ENCODE measurements at regions not wholly inside any gene's neighbourhood (a gene's known extent, or its start where the extent isn't known, plus 50 kb on each side); places are given as distances from the start of the nearest gene placed in this dataset.

GRCh38 chr2:224181534-224182155, 142.6 kb upstream of the SERPINE2 start:
- 59 to 62% methylated on average over 6 of the region's 6 CpGs for WGBS, 2 donors
- no peak for DNase-seq (ENCODE audit: low spot score in 2 of 2)
- no peak overlapping the region for H3K4me3 ChIP-seq (ENCODE audit: low read depth, poor library complexity, severe bottlenecking)
- intact Hi-C loops (cut with DNase I; ENCODE audit: low total_unique reads), result no loop called here
- TF ChIP-seq POLR2A (IDR thresholded peaks at IDR 0.05), result no peak
- TF ChIP-seq, protein P1, sequence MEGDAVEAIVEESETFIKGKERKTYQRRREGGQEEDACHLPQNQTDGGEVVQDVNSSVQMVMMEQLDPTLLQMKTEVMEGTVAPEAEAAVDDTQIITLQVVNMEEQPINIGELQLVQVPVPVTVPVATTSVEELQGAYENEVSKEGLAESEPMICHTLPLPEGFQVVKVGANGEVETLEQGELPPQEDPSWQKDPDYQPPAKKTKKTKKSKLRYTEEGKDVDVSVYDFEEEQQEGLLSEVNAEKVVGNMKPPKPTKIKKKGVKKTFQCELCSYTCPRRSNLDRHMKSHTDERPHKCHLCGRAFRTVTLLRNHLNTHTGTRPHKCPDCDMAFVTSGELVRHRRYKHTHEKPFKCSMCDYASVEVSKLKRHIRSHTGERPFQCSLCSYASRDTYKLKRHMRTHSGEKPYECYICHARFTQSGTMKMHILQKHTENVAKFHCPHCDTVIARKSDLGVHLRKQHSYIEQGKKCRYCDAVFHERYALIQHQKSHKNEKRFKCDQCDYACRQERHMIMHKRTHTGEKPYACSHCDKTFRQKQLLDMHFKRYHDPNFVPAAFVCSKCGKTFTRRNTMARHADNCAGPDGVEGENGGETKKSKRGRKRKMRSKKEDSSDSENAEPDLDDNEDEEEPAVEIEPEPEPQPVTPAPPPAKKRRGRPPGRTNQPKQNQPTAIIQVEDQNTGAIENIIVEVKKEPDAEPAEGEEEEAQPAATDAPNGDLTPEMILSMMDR (IDR thresholded peaks at IDR 0.05), result no peak

GRCh38 chr2:224180810-224181209, 141.7 kb upstream of the SERPINE2 start:
- H3K4me3 ChIP-seq (ENCODE audit: low read depth, poor library complexity, severe bottlenecking), result no peak overlapping the region
- no peak for TF ChIP-seq POLR2A (IDR thresholded peaks at IDR 0.05)
- TF ChIP-seq, protein P1 (IDR thresholded peaks at IDR 0.05), result no peak
- intact Hi-C loops (cut with DNase I; ENCODE audit: low total_unique reads), result no loop called here
- no peak for DNase-seq (ENCODE audit: low spot score in 2 of 2)
- 50 to 57% methylated on average over 4 of the region's 4 CpGs for WGBS, 2 donors

DNA sequence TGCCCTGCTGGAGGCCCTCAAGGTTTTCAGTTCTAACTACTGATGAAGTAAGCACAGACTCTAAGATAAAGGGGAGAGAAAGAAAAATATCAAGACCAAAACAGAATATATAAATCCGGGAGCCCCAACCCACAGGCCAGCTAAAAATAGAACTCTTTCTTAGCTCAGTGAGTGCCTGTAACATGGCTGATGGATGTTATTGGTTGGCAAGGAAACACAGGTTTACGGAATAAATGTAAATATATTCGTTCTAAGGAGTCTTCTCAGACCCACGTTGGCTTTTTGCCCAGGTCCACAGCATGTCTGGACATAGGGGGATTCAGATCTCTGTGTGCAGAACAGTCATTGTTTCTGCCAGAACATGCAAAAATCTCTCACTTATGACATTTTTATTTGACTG, 139.0 kb upstream of the SERPINE2 start:
- WGBS, 2 donors, result 34 to 41% methylated on average over 4 of the region's 4 CpGs
- DNase-seq (ENCODE audit: low spot score in 2 of 2), result no peak
- TF ChIP-seq, protein P1 (IDR thresholded peaks at IDR 0.05), result no peak
- TF ChIP-seq POLR2A (IDR thresholded peaks at IDR 0.05), result no peak
- intact Hi-C loops (cut with DNase I; ENCODE audit: low total_unique reads), result no loop called here
- no peak overlapping the region for H3K4me3 ChIP-seq (ENCODE audit: low read depth, poor library complexity, severe bottlenecking)

DNA sequence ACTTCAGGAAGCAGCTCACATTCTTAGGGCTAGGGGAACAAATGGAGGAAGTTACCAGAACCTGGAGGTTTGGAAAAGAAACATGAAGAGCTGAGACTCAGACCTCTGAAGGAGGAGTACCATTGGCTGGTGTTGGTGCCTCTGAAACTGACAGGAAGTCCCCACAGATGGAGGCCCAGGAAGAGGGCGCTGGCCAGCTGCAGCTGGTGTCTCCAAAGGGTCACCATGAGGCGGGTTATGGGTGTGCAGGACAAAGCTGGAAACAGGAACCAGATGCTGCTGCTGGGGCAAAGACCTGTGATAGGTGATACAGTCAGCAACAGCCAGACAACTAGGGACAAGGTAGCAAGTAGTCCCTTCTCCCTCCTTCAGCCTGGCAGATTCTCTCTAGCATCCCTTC, 136.5 kb upstream of the SERPINE2 start:
- no peak overlapping the region for H3K4me3 ChIP-seq (ENCODE audit: low read depth, poor library complexity, severe bottlenecking)
- TF ChIP-seq, protein P1 (IDR thresholded peaks at IDR 0.05), result no peak
- TF ChIP-seq POLR2A (IDR thresholded peaks at IDR 0.05), result no peak
- 69 to 75% methylated on average over 2 of the region's 2 CpGs for WGBS, 2 donors
- intact Hi-C loops (cut with DNase I; ENCODE audit: low total_unique reads), result no loop called here
- no peak for DNase-seq (ENCODE audit: low spot score in 2 of 2)

DNA sequence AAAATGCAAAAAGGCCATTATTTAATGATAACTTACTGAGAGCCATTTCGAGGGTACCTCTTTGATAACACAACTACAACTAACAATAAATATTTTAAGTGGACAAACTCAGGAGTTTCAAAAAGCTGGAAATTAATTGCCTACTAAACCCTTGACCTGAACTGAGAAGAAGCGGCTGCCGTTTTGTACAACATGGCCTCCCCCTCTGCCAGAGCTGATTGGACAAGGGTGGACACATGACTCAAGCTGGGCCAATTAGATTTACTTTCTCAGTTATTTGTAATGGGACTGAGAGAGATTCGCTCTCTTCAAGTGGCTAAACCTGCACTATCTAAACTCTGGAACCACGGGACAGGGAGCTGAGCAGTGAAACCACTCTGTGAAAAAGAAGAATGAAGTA, 135.9 kb upstream of the SERPINE2 start:
- TF ChIP-seq, protein P1 (IDR thresholded peaks at IDR 0.05), result no peak
- TF ChIP-seq POLR2A (IDR thresholded peaks at IDR 0.05), result no peak
- DNase-seq (ENCODE audit: low spot score in 2 of 2), result no peak
- WGBS, 2 donors, result 92 to 95% methylated on average over 5 of the region's 5 CpGs
- H3K4me3 ChIP-seq (ENCODE audit: low read depth, poor library complexity, severe bottlenecking), result no peak overlapping the region
- intact Hi-C loops (cut with DNase I; ENCODE audit: low total_unique reads), result no loop called here

GRCh38 chr2:224174521-224174920, 135.4 kb upstream of the SERPINE2 start:
- intact Hi-C loops (cut with DNase I; ENCODE audit: low total_unique reads), result no loop called here
- TF ChIP-seq, protein P1 (IDR thresholded peaks at IDR 0.05), result no peak
- TF ChIP-seq POLR2A (IDR thresholded peaks at IDR 0.05), result no peak
- 59 to 62% methylated on average over 1 of the region's 1 CpG for WGBS, 2 donors
- no peak overlapping the region for H3K4me3 ChIP-seq (ENCODE audit: low read depth, poor library complexity, severe bottlenecking)
- DNase-seq (ENCODE audit: low spot score in 2 of 2), result no peak

Data from lower leg skin (tissue), 4 donors.